LNCaP clone FGC (cell line): ENCODE measurements at regions not wholly inside any gene's neighbourhood (a gene's known extent, or its start where the extent isn't known, plus 50 kb on each side); places are given as distances from the start of the nearest gene placed in this dataset.

ENCODE experiments used
- DNase-seq: peaks from one replicate; pipeline ENCODE4 v3.0.0-alpha.2; 2011; ENCODE audit warnings: low read depth
- H3K4me3 ChIP-seq: 2 replicates; pipeline ENCODE4 v1.5.1; 2011; ENCODE audit warnings: mild to moderate bottlenecking, low read depth, low read length, control low read depth
- CTCF ChIP-seq: IDR thresholded peaks from 2 replicates; pipeline ENCODE4 v1.5.1; 2012; ENCODE audit warnings: mild to moderate bottlenecking; ENCODE audit not compliant: control insufficient read depth, insufficient read depth; ENCODE audit errors: extremely low read depth

- no peak overlapping the region for H3K4me3 ChIP-seq
- no peak for TF ChIP-seq CTCF
- DNase-seq = no peak
Measured at GRCh38 chr13:73983109-73983508, 151.1 kb downstream of the KLF12 start.

GRCh38 chr13:73981595-73981994 is 152.6 kb downstream of the KLF12 start:
- H3K4me3 ChIP-seq = no peak overlapping the region
- TF ChIP-seq CTCF = no peak
- DNase-seq = no peak

GRCh38 chr13:73975767-73976166 is 158.4 kb downstream of the KLF12 start:
- no peak for DNase-seq
- TF ChIP-seq CTCF = no peak
- H3K4me3 ChIP-seq = no peak overlapping the region

DNA sequence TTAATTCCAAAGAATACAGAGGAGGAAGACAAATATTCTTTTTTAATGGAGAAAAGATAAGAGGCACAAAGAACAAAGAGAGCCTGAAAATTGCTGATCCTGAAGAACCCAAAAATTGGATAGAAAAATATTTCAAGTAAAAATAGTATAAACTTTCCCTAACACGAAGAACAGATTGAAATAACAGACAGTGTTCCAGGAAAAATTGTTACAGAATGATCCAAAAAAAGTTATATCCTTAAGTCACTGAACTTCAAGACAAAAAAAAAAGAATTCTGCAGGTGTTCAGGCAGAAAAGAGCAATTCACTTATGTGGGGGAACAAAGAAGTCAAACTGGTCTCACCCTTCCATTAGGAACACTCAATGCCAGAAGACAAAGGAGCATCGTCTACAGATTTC is 160.2 kb downstream of the KLF12 start:
- TF ChIP-seq CTCF = no peak
- DNase-seq = no peak
- H3K4me3 ChIP-seq = no peak overlapping the region

GRCh38 chr13:73973156-73973555 is 161.0 kb downstream of the KLF12 start:
- no peak for TF ChIP-seq CTCF
- DNase-seq = no peak
- H3K4me3 ChIP-seq = no peak overlapping the region

- no peak overlapping the region for H3K4me3 ChIP-seq
- DNase-seq = no peak
- TF ChIP-seq CTCF = no peak
Measured at GRCh38 chr13:73972545-73972944, 161.7 kb downstream of the KLF12 start.

DNA sequence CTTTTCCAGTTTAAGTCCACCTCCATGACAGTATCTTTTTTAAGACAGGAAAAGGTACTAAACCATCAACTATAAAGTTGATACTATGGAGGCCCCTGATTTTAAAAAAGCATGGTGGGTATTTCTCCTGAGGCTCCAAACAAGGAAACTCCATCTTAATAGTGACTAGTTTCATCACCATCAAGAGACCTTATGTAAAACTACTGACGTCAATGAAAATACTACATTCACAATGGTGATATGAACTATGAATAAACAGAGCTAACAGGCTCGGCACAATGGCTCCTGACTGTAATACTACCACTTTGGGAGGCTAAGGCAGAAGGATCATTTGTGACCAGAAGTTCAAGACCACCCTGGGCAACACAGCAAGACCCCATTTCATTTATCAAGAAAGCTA is 162.7 kb downstream of the KLF12 start:
- no peak for TF ChIP-seq CTCF
- DNase-seq = no peak
- H3K4me3 ChIP-seq = no peak overlapping the region
